ENCODE measurements at regions not wholly inside any gene's neighbourhood (a gene's known extent, or its start where the extent isn't known, plus 50 kb on each side); places are given as distances from the start of the nearest gene placed in this dataset.

- TF ChIP-seq MAFK (IDR thresholded peaks at IDR 0.05; ENCODE audit: low read depth, low read length) (no peak), RXRA (IDR thresholded peaks at IDR 0.05; ENCODE audit: insufficient read depth, low read depth, low read length) (no peak), EZH2 (IDR thresholded peaks at IDR 0.05; ENCODE audit: low read depth, low read length, severe bottlenecking) (no peak), YY1 (IDR thresholded peaks at IDR 0.05; ENCODE audit: low read depth, low read length) (no peak), TAF1 (IDR thresholded peaks at IDR 0.05; ENCODE audit: low read depth, low read length) (no peak), SIN3A (conservative IDR thresholded peaks at IDR 0.05 in 1 of 2, IDR thresholded peaks at IDR 0.05 in 1 of 2; ENCODE audit: low read depth in 1 of 2, low read length in 2 of 2) (no peak), NRF1 (IDR thresholded peaks at IDR 0.05; ENCODE audit: low read depth, low read length) (no peak), POLR2AphosphoS5 (IDR thresholded peaks at IDR 0.05; ENCODE audit: low read depth, low read length) (no peak), SUZ12 (IDR thresholded peaks at IDR 0.05; ENCODE audit: low read length) (no peak), POLR2A (IDR thresholded peaks at IDR 0.05; ENCODE audit: control extremely low read depth in 1 of 2, low read depth in 2 of 2, low read length in 2 of 2) (no peak)
- TF ChIP-seq, protein P1, sequence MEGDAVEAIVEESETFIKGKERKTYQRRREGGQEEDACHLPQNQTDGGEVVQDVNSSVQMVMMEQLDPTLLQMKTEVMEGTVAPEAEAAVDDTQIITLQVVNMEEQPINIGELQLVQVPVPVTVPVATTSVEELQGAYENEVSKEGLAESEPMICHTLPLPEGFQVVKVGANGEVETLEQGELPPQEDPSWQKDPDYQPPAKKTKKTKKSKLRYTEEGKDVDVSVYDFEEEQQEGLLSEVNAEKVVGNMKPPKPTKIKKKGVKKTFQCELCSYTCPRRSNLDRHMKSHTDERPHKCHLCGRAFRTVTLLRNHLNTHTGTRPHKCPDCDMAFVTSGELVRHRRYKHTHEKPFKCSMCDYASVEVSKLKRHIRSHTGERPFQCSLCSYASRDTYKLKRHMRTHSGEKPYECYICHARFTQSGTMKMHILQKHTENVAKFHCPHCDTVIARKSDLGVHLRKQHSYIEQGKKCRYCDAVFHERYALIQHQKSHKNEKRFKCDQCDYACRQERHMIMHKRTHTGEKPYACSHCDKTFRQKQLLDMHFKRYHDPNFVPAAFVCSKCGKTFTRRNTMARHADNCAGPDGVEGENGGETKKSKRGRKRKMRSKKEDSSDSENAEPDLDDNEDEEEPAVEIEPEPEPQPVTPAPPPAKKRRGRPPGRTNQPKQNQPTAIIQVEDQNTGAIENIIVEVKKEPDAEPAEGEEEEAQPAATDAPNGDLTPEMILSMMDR (IDR thresholded peaks at IDR 0.05; ENCODE audit: control extremely low read depth in 1 of 3, insufficient read depth in 1 of 3, low read depth in 1 of 3, low read length in 3 of 3), result no peak
- TF ChIP-seq, protein P2, sequence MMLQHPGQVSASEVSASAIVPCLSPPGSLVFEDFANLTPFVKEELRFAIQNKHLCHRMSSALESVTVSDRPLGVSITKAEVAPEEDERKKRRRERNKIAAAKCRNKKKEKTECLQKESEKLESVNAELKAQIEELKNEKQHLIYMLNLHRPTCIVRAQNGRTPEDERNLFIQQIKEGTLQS (IDR thresholded peaks at IDR 0.05; ENCODE audit: insufficient read depth, low read depth, low read length), result no peak
Observed at GRCh38 chr12:69064734-69065443, 131.9 kb upstream of the CPM start.
